ENCODE measurements at regions not wholly inside any gene's neighbourhood (a gene's known extent, or its start where the extent isn't known, plus 50 kb on each side); places are given as distances from the start of the nearest gene placed in this dataset.

DNA sequence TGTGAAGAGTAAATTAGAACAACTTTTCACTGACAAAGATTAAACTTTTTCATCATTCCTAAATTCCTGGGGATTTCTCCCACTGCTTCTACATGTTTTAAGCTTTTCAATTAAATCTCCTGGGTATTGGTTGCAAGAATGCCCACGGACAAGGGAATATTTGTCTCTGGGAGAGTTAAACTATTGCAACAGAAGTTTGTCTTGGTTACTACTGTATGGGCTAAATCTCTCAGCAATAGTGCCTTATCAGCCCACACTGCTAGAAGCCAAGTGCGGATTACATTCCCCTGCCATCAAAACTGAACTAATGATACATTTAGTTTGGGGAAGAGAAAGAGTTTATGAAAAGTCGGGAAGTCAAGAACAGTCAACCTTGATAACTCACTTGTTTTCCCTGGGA lies 528.2 kb upstream of the C9orf72 start (continued):
- TF ChIP-seq, protein P1, sequence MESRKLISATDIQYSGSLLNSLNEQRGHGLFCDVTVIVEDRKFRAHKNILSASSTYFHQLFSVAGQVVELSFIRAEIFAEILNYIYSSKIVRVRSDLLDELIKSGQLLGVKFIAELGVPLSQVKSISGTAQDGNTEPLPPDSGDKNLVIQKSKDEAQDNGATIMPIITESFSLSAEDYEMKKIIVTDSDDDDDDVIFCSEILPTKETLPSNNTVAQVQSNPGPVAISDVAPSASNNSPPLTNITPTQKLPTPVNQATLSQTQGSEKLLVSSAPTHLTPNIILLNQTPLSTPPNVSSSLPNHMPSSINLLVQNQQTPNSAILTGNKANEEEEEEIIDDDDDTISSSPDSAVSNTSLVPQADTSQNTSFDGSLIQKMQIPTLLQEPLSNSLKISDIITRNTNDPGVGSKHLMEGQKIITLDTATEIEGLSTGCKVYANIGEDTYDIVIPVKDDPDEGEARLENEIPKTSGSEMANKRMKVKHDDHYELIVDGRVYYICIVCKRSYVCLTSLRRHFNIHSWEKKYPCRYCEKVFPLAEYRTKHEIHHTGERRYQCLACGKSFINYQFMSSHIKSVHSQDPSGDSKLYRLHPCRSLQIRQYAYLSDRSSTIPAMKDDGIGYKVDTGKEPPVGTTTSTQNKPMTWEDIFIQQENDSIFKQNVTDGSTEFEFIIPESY (IDR thresholded peaks at IDR 0.05; ENCODE audit: extremely low read depth, insufficient replicate concordance, low read length) = no peak
- no peak for TF ChIP-seq SRF (IDR thresholded peaks at IDR 0.05; ENCODE audit: low read depth)
- TF ChIP-seq EZH2 (IDR thresholded peaks at IDR 0.05) = no peak
- TF ChIP-seq YY1 (IDR thresholded peaks at IDR 0.05; ENCODE audit: extremely low read depth, insufficient replicate concordance, low read depth, low read length) = no peak
- TF ChIP-seq SIN3A (IDR thresholded peaks at IDR 0.05; ENCODE audit: low read depth) = no peak
- no peak for TF ChIP-seq RAD21 (IDR thresholded peaks at IDR 0.05; ENCODE audit: low read depth)
- TF ChIP-seq ELF1 (IDR thresholded peaks at IDR 0.05; ENCODE audit: borderline replicate concordance, low read depth) = no peak
- TF ChIP-seq EZH2phosphoT487 (IDR thresholded peaks at IDR 0.05; ENCODE audit: borderline replicate concordance) = no peak
- no peak for TF ChIP-seq CBX3 (IDR thresholded peaks at IDR 0.05; ENCODE audit: low read depth)
- no peak for TF ChIP-seq SP1 (IDR thresholded peaks at IDR 0.05; ENCODE audit: low read depth)

DNA sequence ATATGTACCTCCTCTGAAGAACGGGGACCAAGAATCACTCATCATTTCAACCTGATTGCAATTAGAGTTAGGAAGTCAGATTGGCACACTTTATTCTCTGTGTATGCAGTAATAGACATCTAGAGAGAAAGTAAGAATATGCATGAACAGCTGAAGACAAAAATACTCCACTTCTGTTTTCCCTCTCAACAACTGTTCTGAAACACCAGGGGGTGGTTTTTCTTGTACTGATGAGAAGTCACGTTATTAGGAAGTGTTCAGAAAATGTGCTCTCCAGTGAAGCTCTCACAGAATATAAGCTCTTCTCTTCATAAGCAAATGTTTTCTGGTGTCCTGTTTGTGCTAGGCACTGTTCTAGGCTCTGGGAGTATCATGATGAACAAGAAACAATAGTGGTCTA lies 531.7 kb upstream of the C9orf72 start:
- ATAC-seq (no peak), DNase-seq (ENCODE audit: low read depth, low spot score) (no peak)
- CTCF ChIA-PET = no interaction called here
- Histone ChIP-seq H3K27me3 (ENCODE audit: insufficient read depth, low read length) (no peaks in the 10 kb centered on the region), H3K4me2 (ENCODE audit: low read length) (no peak overlapping the region), H3K9ac (ENCODE audit: low read length) (no peak overlapping the region), H3K36me3 (ENCODE audit: control insufficient read depth in 1 of 2, insufficient read depth in 2 of 2, low read length in 2 of 2) (no peaks in the 10 kb centered on the region), H3K9me2 (ENCODE audit: insufficient read depth) (no peaks in the 10 kb centered on the region), H3K79me2 (ENCODE audit: insufficient read depth, low read length) (no peaks in the 10 kb centered on the region), H3K4me3 (replicated peaks in 1 of 2; ENCODE audit: low read depth in 1 of 2, low read length in 2 of 2) (no peak overlapping the region), H3K27ac (ENCODE audit: low read depth, low read length) (no peak overlapping the region), H3K9me3 (ENCODE audit: control insufficient read depth in 1 of 2, insufficient read depth in 1 of 2, low read depth in 1 of 2, low read length in 2 of 2) (peaks cover 0 to 4% of the 10 kb centered on the region in 2 experiments; a peak in 1 of 4 replicates), H3K4me1 (ENCODE audit: control insufficient read depth in 1 of 2, insufficient read depth in 2 of 2, low read length in 2 of 2) (no peaks in the 10 kb centered on the region), H2AFZ (ENCODE audit: low read depth, low read length, poor library complexity, severe bottlenecking) (no peak overlapping the region), H4K20me1 (ENCODE audit: insufficient read depth) (no peaks in the 10 kb centered on the region)
- RAD21 ChIA-PET (ENCODE audit: low non-redundant PET in 1 of 2, low total read pairs in 2 of 2, uncharacterized antibody in 2 of 2, unreplicated experiment in 2 of 2) = no interaction called here
- no TSS peak for BruUV-seq (replicated peaks)
- POLR2A ChIA-PET = no interaction called here
- intact Hi-C loops (cut with micrococcal nuclease) = no loop called here
- TF ChIP-seq YY1 (IDR thresholded peaks at IDR 0.05; ENCODE audit: extremely low read depth, insufficient replicate concordance, low read depth, low read length) = no peak
- no peak for TF ChIP-seq SP1 (IDR thresholded peaks at IDR 0.05; ENCODE audit: low read depth)
- TF ChIP-seq RAD21 (IDR thresholded peaks at IDR 0.05; ENCODE audit: low read depth) = no peak
- no peak for TF ChIP-seq FOSL1 (IDR thresholded peaks at IDR 0.05; ENCODE audit: low read depth)
- no peak for TF ChIP-seq ELF1 (IDR thresholded peaks at IDR 0.05; ENCODE audit: borderline replicate concordance, low read depth)
- TF ChIP-seq SIN3A (IDR thresholded peaks at IDR 0.05; ENCODE audit: low read depth) = no peak
- TF ChIP-seq POLR2A (IDR thresholded peaks at IDR 0.05; ENCODE audit: borderline replicate concordance, extremely low read depth, insufficient read depth, insufficient read length) = no peak
- TF ChIP-seq ZNF274 (IDR thresholded peaks at IDR 0.05; ENCODE audit: low read depth, low read length) = no peak
- TF ChIP-seq TCF7L2 (IDR thresholded peaks at IDR 0.05; ENCODE audit: borderline replicate concordance, extremely low read depth, insufficient read depth, insufficient read length) = no peak
- TF ChIP-seq SRF (IDR thresholded peaks at IDR 0.05; ENCODE audit: low read depth) = no peak
- no peak for TF ChIP-seq CBX3 (IDR thresholded peaks at IDR 0.05; ENCODE audit: low read depth)
- TF ChIP-seq, protein P2, sequence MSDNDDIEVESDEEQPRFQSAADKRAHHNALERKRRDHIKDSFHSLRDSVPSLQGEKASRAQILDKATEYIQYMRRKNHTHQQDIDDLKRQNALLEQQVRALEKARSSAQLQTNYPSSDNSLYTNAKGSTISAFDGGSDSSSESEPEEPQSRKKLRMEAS (IDR thresholded peaks at IDR 0.05) = no peak
- no peak for TF ChIP-seq EGR1 (IDR thresholded peaks at IDR 0.05; ENCODE audit: low read depth)
